Kidney epithelial cell (primary cell): ENCODE measurements at regions not wholly inside any gene's neighbourhood (a gene's known extent, or its start where the extent isn't known, plus 50 kb on each side); places are given as distances from the start of the nearest gene placed in this dataset.
A peak's percentile ranks its signal among the peaks of the same experiment; 100 is the strongest.

Experiments
- DNase-seq: peaks from one replicate; pipeline ENCODE4 v3.0.0-alpha.2; 2010; ENCODE audit warnings: low read depth
- H3K27me3 ChIP-seq: 2 replicates; pipeline ENCODE4 v1.6.0; 2011; ENCODE audit warnings: low read length; ENCODE audit not compliant: control insufficient read depth, insufficient read depth
- H3K36me3 ChIP-seq: 2 replicates; pipeline ENCODE4 v1.5.1; 2011; ENCODE audit warnings: low read length; ENCODE audit not compliant: control insufficient read depth, insufficient read depth
- H3K4me3 ChIP-seq: 2 replicates; pipeline ENCODE4 v1.5.1; 2011; ENCODE audit warnings: low read depth, mild to moderate bottlenecking, control low read depth, low read length
- TF ChIP-seq, protein P1 (sequence below): IDR thresholded peaks from 2 replicates; pipeline ENCODE4 v1.5.1; 2011; ENCODE audit warnings: mild to moderate bottlenecking, moderate library complexity, low read length, control low read depth, inconsistent platforms; ENCODE audit not compliant: insufficient read depth, poor library complexity, severe bottlenecking

DNA sequence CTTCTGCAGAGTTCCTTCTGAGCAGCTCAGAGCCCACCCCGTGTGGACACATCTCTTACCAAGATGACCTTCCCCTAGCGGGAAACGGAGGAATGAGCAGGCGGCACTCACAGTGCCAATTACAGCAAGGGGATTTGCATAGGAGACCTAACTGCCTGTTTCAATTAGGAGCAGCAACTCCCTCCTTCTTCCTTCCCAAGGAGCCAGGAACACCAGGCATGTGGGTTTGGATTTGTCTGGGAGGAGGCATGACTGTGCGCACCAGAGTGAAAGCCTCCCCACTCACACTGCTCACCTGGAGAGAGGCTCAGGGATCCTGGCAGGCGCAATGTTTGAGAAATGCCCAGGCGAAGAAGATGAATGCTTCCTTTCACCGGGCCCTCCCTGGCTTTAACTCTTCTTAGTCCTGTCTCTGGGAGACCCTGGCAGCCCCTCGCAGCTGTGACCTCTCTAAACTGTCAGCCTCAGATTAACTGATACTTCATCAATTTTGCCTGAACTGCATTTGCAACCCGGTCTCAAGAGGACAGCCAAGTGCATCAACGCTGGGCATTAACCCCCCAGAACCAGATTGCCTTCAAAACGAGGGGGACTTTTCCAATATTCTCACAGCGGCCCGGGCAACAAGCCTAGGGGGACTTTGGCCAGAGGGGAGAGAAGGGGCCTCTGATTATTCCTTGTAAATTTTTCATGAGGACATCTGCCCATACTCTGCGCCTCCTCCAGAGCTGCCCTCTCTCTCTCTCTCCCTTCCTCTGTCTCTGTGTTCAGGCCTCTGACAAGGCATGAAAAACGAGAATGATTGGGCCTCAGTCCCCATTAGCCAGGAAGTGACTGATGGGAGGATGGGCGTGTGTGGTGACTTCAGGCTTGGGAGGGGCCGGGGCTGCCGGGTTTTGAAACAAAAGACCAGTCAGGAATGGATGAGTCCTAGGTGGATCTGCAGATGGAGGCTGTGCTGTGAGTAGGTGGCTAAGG, 93.8 kb downstream of the CMPK2 start:
- no peak for DNase-seq
- Histone ChIP-seq H3K36me3 (no peaks in the 10 kb centered on the region), H3K4me3 (no peak overlapping the region), H3K27me3 (peaks cover 5% of the 10 kb centered on the region)
- TF ChIP-seq, protein P1, sequence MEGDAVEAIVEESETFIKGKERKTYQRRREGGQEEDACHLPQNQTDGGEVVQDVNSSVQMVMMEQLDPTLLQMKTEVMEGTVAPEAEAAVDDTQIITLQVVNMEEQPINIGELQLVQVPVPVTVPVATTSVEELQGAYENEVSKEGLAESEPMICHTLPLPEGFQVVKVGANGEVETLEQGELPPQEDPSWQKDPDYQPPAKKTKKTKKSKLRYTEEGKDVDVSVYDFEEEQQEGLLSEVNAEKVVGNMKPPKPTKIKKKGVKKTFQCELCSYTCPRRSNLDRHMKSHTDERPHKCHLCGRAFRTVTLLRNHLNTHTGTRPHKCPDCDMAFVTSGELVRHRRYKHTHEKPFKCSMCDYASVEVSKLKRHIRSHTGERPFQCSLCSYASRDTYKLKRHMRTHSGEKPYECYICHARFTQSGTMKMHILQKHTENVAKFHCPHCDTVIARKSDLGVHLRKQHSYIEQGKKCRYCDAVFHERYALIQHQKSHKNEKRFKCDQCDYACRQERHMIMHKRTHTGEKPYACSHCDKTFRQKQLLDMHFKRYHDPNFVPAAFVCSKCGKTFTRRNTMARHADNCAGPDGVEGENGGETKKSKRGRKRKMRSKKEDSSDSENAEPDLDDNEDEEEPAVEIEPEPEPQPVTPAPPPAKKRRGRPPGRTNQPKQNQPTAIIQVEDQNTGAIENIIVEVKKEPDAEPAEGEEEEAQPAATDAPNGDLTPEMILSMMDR, result no peak

DNA sequence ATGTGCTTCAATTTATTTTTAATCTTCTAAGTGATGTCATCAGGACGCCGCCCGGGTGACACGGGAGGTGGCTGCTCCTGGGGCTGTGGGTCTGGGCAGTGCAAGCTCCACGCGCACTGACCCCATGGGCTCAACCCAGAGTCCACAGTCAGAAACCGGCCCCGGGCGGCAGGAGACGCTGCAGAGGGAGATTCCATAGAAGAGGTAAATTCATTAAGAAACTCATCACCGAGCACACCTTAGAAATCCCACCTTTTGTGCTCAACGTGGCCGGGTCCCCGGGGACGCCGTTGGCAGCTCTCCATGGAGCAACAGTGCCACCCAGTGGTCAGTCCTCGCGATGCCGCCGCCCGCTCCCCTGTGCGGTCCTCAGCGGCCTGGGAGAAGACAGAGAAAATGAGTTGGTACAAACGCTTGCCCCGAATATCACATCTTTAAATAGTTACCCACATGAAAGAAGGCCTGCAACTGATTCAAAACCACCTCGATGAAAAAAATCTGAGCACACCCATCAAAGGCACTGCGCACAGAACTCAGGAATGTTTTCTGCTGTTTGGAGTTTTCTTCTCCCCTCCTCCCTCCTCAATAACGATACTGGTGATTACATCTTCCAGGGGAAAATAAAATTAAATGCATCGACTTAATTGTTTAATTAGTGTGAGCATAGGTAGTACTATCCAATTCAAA, 92.6 kb downstream of the CMPK2 start:
- H3K4me3 ChIP-seq, result peak overlapping the region; percentile 27
- no peaks in the 10 kb centered on the region for H3K36me3 ChIP-seq
- H3K27me3 ChIP-seq, result peaks cover 5% of the 10 kb centered on the region
- TF ChIP-seq, protein P1, result peak; percentile 96
- DNase-seq, result no peak

DNA sequence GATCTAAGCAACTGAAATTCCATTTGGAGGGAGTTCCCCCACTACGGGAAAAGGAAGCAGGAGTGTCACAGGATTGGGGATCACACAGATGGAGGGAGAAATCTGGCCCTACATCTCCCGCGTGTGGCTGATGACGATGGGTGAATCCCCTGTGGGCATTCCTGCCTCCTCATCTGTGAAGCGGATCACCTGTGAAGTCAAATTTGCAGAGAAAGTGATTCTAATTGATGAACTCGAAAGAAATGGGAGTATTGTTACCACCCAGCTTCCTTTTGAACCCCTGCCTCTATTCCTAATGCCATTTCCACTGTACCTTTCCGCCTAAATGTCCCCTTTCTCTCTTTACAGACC, 92.0 kb downstream of the CMPK2 start:
- TF ChIP-seq, protein P1, result no peak
- H3K4me3 ChIP-seq, result no peak overlapping the region
- H3K27me3 ChIP-seq, result peaks cover 5% of the 10 kb centered on the region
- H3K36me3 ChIP-seq, result no peaks in the 10 kb centered on the region
- no peak for DNase-seq

DNA sequence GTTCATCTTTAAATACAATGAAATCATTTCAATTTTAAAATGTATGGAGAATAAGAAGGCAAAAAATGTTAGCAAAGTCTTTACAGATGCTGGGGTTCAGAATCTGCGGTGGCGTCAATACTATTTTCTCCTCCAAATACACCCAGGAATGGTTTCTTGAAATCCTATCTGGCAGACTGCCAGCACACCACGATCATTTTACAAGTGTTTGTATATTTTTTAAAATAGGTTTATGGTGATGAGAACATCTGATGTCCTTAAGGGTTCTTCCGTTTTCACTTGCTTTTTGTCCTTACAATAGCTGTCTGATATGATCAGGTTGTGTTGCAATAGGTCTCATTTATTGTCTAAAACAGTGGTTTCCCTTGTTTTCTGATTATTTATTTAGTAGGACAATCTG, 89.6 kb downstream of the CMPK2 start:
- Histone ChIP-seq H3K27me3 (peaks cover 5% of the 10 kb centered on the region), H3K36me3 (no peaks in the 10 kb centered on the region), H3K4me3 (no peak overlapping the region)
- DNase-seq, result no peak
- TF ChIP-seq, protein P1, result no peak

DNA sequence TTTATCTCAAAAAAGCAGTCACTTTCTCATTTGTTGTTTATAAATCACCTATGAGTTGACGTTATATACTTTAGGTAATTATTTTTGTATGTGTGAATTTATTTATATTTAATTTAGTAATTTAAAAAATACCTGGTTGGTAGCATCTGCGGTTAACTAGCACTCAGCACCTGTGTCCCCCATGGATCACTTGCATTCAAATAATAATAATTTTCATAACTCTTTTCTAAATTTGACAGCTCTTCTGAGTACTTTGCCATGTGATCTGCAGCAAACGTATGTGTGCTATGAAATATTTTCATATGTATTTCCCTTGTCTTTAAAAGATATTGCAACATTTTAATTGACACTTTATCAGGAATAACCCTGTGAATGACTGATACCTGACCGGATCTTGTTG, 88.1 kb downstream of the CMPK2 start:
- TF ChIP-seq, protein P1, result no peak
- Histone ChIP-seq H3K36me3 (no peaks in the 10 kb centered on the region), H3K27me3 (peaks cover 5% of the 10 kb centered on the region), H3K4me3 (no peak overlapping the region)
- no peak for DNase-seq
